ENCODE measurements at regions not wholly inside any gene's neighbourhood (a gene's known extent, or its start where the extent isn't known, plus 50 kb on each side); places are given as distances from the start of the nearest gene placed in this dataset.
A peak's percentile ranks its signal among the peaks of the same experiment; 100 is the strongest.

DNA sequence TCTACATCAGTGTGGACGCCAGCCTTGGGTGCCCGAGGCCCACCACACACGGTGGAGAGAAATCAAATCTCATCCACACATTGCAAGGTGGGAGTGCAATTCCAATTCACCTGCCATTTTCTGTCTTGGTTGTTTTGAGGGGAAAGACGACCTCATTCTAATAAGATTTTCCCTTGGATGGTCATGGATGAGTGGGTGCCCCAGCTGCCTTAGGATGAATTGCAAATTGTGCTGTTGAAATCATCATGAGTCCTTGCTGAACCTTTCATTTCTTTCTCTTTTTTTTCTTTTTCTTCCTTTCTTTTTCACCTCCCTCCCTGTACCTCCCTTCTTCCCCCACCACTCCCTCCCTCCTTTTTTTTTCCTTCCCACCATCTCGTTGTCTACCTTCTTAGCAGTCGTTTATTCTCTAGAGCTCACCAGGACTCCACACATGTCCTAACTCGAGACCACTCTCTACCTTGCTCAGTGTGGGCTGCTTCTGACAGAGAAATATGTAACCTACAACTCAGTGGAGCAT is 266.9 kb upstream of the NFE2L3 start:
- DNase-seq = no peak

DNA sequence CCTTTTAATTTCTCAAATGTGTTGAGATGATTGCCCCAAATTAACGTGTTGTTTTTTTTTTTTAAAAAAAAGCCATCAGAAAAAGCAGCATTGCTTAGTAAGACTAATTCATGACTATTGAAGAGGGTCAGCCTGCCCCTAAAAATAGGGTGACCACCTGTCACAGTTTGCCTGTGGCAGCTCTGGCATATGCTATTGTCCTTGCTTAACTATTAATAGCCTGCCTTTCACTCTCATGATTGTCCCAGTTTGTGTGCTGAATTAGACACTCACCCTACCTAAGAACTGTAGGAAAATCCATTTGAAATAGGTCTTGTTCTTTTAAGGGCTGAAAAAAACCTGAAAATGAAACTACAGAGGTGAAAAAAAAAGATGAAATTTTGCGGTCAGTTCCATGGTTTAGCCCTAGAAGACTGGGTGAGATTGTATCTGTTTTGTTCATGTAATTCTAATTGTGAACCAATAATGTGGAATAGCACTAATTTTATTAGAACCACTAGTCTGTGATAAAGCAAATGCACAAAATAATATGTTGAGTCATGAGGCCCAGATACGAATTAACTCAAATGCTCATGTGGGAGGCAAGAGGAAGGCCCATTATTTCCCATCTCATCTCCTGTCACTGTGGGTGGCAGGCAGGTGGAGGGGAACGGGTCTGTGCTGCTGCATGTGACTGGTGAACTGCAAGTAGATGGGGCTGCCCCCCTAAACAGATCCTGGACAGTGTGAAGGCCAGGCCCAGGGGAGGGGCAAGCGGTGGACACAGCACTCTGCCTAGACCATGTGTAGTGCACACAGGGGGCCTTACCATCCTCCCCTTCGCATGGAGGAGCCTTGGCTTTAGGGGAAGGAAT is 265.4 kb upstream of the NFE2L3 start:
- no peak for DNase-seq

DNA sequence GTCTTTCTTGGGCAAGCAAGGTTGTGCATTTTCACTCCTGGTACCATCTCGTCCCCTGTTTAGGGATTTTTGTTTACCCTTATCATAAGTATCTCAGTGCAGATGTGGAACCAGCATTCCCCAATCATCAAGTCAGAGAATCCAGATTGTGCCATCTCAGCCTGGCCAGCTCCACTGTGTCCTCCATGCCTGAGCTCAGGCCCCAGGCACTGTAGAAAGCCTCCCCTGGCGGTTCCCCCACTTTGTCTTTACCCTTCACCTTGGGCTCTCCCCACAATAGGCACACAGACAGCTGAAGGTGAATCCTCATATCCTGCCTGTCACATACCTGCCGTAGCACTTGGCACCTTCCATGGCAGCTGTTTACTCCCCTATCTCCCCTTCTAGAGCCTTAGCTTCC is 264.7 kb upstream of the NFE2L3 start:
- no peak for DNase-seq

DNA sequence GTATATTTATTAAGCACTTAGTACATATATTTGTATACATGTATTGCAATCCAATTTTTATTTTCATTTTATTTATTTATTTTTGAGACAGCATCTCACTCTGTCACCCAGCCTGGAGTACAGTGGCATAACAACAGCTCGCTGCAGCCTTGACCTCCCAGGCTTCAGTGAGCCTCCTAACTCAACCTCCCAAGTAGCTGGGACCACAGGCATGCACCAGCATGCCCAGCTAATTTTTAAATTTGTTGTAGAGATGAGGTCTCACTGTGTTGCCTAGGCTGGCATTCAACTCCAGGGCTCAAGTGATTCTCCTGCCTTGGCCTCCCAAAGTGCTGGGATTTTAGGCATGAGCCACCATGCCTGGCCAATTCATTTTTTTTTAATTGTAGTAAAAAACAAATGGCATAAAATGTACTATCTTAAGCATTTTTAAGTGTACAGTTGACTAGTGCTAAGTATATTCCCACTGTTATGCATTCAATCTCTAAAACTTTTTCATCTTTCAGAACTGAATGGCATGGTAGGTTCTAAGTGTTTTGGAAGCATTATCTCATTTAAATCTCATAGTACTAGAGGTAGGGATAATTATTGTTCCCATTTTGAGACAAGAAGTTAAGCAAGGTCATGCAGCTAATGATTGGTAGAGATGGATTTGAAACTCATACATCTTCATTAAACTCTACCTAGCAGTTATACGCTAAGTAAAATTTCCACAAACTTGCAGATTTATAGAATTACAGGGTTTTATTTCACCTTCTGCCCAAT is 264.0 kb upstream of the NFE2L3 start:
- DNase-seq = no peak

DNA sequence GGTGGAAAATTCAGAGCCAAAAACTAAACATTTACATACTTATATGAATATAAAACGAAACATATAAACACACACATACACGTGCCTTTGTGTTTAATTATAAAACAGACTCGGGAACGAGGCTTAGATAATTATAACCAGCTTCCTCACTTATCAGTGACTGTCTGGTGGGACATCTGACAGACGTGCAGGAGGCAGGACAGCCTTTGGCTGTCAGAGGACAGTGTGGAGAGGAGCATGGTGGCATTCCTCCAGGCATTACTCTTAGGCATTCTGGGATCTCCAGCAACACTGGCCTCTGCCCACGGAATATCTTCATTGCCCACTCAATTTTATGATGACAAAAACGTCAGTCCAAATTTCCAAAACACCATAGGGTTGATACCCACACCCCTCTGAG is 262.2 kb upstream of the NFE2L3 start:
- DNase-seq = no peak

DNA sequence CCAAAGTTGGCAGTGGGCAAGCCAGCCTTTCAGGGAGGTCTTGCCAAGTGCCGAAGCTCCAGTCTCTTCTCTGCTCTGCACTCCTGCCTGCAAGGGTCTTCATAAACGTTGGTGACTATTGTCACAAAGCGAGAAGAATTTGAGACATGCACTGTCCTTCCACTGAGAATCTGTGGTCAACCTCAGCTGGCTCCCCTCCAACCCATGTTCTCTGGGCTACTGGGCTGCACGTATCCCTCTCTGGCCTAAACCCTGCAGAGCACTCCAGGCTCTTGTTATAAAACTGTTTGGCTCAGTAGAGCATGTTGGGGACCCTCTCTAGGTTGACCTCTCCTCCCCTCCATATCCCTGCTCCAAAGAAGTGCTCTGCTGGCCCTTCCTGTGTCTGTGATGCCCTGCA is 260.4 kb upstream of the NFE2L3 start:
- DNase-seq = no peak

DNA sequence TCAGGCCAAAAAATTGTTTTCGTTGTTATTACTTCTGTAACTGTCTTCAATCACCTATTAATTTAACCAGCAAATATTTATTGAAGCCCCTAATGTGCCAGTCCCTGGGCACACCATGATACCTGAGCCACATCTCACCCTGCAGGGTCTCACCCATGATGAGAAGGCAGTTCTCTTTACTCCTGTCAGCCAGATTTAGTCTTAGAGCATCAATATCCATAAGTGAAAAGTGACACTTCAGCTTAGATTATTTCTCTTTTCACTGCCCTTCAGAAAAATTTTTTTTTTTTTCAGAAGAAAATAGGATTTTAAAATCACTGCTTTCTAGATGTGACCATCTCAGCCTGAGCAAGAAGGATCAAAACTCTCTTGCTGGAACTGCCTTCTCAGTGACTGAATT is 258.6 kb upstream of the NFE2L3 start:
- DNase-seq = no peak

DNA sequence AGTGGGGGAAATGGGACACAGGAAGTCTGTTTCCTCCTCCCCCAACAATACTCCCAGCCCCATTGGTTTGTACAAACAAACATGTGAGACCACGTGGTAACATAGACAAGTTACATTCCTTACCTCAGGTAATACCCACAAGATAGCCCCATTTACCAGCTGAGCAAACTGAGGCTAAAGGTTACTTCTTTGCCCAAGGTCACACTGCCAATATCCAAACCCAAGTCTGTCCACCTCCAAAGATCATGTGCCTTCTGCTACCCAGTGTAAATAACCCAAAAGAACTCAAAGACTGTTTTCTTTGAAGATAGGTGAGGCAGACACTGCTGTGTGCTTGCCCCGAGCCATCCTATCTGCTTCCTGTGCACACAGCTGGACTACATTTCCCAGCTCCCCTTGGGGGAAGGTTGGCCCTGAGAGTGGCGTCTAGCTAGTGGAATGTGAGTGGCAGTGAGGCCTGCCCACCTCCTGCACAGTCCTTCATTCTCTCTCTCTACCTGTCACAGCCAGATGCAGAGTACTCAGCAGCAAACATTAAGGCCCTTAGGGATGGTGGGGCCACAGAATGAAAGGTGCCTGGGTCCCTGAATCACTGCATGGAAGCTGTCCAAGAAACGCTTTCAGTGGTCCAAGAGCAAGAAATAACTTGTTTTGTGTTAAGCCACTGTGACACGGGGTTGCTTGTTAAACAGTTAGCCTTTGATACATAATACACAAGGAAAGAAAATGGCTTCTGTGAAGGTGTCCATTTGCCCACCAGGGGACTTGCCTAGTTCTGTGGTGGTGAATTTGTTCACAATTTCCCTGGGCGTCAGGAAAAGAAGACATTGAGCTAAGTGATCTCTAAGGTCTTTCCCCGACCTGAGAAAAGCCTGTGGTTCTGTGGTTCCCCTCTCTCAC is 257.7 kb upstream of the NFE2L3 start:
- DNase-seq = no peak

DNA sequence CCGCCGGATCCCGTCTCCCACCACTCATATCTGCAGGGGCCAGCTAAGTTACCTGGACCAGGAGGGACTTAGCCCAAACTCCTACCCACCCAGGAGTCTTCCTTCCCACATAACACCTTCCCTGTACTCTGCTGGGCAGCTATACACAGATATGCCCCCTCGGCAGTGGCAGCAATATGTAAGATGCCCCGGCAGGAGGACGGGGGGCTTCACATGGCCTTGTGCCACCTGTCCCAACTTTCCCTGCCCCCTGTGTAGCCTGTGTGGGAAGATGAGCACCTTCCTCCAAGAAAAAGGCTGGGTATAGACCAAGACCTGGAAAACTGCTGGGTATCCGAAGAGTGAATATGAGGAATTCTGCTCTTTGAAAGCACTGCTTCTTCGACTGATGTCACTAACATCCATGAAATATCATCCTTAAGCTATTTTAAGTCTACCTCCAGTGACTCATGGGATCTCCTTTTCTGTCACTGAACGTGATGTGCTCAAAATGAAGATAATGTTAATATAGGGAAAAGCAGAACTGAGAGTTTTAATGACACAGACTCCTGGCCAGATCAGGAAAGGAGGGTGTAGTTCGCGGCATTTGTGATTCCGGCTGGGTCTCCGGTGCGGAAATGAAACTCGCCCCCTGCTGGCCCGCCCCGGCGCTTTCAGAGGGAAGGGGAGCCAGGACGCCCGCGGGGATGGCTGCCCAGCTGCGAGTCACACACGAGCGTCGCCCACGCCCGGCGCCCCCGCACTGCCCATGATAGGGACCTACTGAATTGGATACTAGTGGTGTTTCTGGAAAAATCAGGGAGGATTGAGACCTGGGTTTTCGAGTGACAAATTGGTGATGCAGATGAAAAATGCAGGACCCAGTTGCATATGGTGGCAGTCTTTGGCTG is 256.9 kb upstream of the NFE2L3 start:
- peak; percentile 44 to 52 for DNase-seq

DNA sequence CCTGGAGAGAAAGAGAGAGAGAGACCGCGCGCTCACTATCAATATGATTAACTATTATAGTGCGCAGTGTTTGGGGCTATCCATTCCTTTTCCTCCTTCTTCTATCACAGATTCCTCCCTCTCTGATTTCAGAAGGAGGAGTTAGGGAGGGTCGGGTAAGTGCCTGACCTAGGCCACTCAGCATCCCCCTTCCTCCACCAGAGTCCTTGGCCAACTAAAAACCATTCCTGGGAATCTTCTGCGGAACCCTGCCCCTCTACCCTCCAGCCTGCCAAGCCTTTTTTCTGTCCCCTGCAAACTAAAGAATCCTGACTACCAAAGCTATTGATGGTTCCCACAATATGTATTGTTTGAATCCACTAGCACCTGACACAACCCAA is 256.2 kb upstream of the NFE2L3 start:
- DNase-seq = no peak

DNA sequence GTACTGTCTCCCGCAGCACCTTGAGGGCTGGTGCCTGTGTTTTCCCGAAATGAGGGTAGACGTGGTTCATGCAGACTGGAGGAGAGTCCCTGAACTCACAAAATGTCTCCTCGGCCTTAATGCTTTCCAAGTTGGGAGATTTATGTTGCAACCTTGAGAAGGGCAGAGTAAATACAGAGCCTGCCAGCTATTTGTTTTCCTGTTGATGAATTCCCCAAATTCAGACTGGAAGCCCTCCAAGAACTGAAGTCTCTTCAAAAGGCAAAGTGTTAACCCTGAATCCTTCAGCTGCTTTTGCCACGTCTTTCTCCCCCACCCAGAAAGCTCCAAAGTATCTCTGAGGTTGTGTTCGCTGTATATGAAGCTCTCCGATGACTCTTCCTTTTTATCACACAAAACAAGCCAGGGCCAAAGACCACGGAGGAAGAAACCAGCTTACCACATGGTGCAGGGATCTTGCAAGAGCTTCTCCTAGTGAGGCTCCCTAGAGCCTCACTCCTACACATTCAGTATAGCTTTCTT is 254.7 kb upstream of the NFE2L3 start:
- DNase-seq = no peak

DNA sequence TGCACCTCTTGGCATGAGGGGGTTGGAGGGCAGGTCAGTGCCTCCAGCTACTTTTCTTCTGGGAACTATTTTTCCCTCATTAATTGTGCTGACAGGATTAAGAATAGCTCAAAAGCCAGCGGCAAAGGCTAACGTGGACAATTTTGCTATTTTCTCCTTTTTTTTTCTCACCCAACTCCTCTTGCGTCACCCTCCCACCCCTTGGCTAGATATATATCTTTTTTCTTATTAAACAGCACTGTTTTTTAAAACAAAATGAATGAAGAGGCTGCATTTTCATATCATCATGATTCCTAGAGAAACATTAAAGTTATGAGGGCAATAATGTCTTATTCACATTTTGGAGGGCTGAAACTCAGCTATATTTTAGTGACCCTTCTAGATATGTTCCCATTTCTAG is 251.8 kb upstream of the NFE2L3 start:
- no peak for DNase-seq

DNA sequence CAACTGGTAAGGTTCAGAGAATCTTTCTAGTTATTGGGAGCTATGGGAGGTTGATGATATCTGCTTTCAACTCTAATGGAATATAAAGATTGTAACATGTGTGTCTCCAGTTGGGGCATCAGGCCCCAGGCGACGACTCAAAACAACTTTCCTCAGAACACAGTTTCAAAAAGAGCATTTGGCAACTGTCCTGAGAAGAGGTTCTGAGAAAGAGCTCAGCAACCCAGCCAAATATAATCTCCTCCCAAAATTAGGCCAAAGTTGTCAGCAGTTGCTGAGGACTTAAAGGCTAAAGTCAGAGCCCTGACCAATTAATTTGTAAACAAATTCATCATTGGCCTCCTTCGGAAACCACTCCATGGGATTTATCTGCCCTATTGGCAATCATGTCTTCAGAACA is 251.1 kb upstream of the NFE2L3 start:
- peak; percentile 62 to 67 for DNase-seq

DNA sequence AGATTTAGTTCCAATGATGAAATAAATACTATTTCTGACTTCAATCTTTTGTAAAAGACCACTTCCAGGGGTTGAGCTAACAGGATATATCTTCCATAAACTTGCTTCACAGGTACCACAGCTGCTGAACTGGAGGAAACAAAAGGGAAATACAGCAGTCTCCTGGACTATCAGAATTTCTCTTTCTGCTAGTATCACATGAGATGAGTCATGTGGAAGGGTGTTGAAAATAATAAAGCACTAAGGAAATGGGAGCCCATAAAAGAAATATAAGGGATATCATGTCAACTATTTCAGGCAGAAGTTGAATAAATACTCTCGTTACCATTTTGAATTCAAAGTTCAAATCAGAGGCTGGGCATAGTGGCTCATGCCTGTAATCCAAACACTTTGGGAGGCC is 250.3 kb upstream of the NFE2L3 start:
- DNase-seq = no peak

DNA sequence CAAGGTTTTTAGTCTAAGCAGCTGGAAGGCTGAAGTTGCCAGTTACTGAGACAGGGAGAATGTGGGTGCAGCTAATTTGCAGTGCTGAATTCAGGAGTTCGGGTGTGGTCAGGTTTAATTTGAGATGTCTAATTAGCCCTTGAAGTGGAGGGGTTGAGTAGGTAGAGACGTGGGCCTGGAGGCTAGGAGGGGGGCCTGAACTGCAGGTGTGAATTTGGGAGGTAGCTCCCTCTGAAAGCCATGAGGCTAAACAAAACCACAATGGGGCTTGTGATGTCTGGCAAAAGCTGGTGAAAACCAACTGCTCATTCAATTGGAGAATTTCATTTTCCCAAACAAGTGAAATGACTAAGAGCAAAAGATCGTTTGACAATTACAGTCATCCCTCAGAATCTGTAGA is 246.0 kb upstream of the NFE2L3 start:
- DNase-seq = no peak

DNA sequence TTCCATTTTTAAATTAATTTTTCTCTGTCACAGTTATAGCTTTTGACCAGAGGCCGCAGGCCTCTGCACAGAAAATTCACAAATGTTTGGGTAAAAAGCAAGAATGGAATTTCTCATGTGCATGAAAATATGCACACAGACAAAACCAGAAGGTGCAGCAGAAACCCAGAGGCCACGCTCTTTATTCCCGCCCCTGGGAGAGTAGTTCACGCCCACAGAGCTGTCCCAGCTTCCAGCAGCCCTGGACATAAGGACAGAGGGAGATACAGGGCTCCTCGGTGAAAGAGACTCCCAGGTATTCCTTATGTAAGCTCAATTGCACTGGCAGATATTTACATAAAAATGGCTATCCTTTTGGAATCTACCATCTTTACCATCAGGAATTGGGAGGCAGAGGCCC is 245.2 kb upstream of the NFE2L3 start:
- no peak for DNase-seq

DNA sequence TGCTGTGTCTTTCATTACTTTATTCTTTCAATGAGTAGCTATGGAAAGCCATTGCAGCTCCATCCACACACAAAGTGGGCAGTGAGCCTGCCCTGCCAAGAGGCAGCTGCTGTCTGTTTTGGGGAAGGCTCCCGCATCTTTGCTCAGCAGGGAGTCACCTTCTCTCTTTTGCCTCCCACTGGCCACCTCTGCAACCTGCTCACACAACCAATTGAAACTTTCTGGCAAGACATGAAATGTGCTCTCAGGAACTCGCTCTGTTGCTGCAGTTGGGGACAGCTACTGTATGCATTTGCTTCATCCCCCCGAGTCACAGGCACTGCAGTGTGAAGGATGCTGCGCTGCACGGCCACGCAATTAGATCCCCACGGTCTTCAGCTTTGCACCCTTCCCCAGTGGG is 244.8 kb upstream of the NFE2L3 start:
- no peak for DNase-seq

DNA sequence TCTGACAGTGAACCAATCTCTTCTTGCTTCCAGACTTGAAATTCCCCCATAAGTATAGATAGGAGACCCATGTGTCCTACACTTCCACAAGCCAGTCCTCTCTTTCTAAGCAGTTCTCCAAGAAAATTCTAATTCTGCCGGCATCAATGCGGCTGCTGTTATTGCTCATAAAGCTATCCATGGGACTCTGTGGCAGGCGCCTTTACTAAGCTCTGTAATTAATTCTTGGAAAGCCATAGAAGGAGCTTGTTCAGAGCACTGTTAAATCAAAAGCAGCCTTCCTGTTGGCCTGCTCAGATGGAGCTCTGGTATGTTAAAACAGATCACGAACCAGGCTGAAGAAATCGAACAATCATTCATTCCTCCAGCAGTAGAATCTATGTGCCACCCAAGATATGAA is 244.3 kb upstream of the NFE2L3 start:
- no peak for DNase-seq

DNA sequence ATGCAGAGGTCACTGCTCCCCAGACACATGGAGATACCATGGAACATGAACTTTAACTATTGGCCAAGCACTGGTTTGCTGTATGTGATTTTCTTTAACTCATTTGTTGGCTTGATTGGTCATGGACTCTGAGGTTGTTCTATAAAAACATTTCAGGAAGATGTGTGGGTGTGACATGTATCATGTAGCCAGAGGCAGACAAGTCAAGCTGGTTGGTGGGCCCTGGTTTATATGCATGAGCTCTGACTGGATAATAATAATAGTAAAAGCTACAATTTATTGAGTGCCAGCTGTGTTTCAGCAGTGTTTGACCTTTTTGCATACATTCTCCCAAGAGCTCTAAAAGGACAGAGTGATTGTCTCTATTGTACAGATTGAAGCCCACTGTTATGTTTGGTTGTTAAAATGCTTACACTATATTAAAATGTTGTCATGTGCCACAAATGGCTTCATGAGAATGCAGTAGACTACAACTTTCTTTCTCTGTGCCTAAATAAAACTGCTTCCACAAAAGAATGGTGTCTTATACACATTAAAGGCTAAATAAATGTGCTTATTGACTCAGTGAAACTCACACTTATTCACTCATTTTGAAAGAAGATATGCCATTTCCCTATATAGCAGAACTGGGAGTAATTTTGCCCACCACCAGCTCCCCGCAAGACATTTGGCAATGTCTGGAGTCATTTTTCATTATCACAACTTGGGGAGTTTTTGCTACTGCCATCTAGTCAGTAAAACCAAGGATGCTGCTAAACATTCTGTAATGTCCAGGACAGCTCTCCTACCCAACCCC is 243.6 kb upstream of the NFE2L3 start:
- no peak for DNase-seq
